Peyer's patch (tissue), 4 donors: ENCODE measurements at regions not wholly inside any gene's neighbourhood (a gene's known extent, or its start where the extent isn't known, plus 50 kb on each side); places are given as distances from the start of the nearest gene placed in this dataset.

Experiments
- DNase-seq, 3 donors: peaks; one replicate each; pipeline ENCODE4 v3.0.0-alpha.2; 2017 to 2019
- H3K27ac ChIP-seq, 4 donors: fragments of 200-600 bp; sonication (generic); one replicate each; pipeline ENCODE4 v1.5.1; 2016 to 2019
- H3K27me3 ChIP-seq, 2 donors: fragments of 200-600 bp; sonication (generic); one replicate each; pipeline ENCODE4 v1.5.1; 2019
- H3K36me3 ChIP-seq, 3 donors: fragments of 200-600 bp; sonication (generic); one replicate each; pipeline ENCODE4 v1.5.1; 2016 to 2019
- H3K4me1 ChIP-seq, 4 donors: fragments of 200-600 bp; sonication (generic); one replicate each; pipeline ENCODE4 v1.5.1; 2016 to 2019
- H3K4me3 ChIP-seq, 4 donors: fragments of 200-600 bp; sonication (generic); 1 replicate in 3 of 4; 2 replicates in 1 of 4; pipeline ENCODE4 v1.5.1; 2016 to 2019; ENCODE audit warnings: mild to moderate bottlenecking in 1 of 4
- H3K9me3 ChIP-seq, 4 donors: fragments of 200-600 bp; sonication (generic); one replicate each; pipeline ENCODE4 v1.5.1; 2016 to 2019; ENCODE audit warnings: mild to moderate bottlenecking in 1 of 4
- CTCF ChIP-seq, 6 experiments: fragments of 450-650 bp in 4 of 6; fragments of 200-600 bp in 2 of 6; sonication (generic) in 1 of 6; IDR thresholded peaks; one replicate each; pipeline ENCODE4 v1.5.1; 2017 to 2019; ENCODE audit warnings: antibody characterized with exemption in 6 of 6, mild to moderate bottlenecking in 3 of 6, moderate library complexity in 1 of 6
- POLR2A ChIP-seq, 2 donors: fragments of 450-650 bp; IDR thresholded peaks; one replicate each; pipeline ENCODE4 v1.5.1; 2017; ENCODE audit warnings: antibody characterized with exemption in 2 of 2, mild to moderate bottlenecking in 2 of 2, moderate library complexity in 2 of 2

- no peaks in the 10 kb centered on the region for H3K36me3 ChIP-seq
- H3K4me1 ChIP-seq = no peaks in the 10 kb centered on the region
- no peak overlapping the region for H3K4me3 ChIP-seq
- H3K27me3 ChIP-seq = no peaks in the 10 kb centered on the region
- no peaks in the 10 kb centered on the region for H3K9me3 ChIP-seq
- no peak overlapping the region for H3K27ac ChIP-seq
- no peak for DNase-seq
- TF ChIP-seq CTCF (IDR thresholded peaks at IDR 0.05) (no peak), POLR2A (IDR thresholded peaks at IDR 0.05) (no peak)
Observed at GRCh38 chr16:54867302-54867832, 63.3 kb upstream of the IRX5 start.

- no peaks in the 10 kb centered on the region for H3K36me3 ChIP-seq
- H3K9me3 ChIP-seq = no peaks in the 10 kb centered on the region
- H3K27ac ChIP-seq = no peak overlapping the region
- no peak overlapping the region for H3K4me3 ChIP-seq
- no peak for DNase-seq
- TF ChIP-seq CTCF (IDR thresholded peaks at IDR 0.05) = no peak
- TF ChIP-seq POLR2A (IDR thresholded peaks at IDR 0.05) = no peak
- no peaks in the 10 kb centered on the region for H3K27me3 ChIP-seq
- H3K4me1 ChIP-seq = no peaks in the 10 kb centered on the region
Observed at GRCh38 chr16:54862529-54862928, 68.1 kb upstream of the IRX5 start.

GRCh38 chr16:54856871-54857270, 73.8 kb upstream of the IRX5 start:
- no peak for TF ChIP-seq CTCF (IDR thresholded peaks at IDR 0.05)
- no peak for TF ChIP-seq POLR2A (IDR thresholded peaks at IDR 0.05)
- H3K9me3 ChIP-seq = no peaks in the 10 kb centered on the region
- H3K4me3 ChIP-seq = no peak overlapping the region
- H3K27me3 ChIP-seq = no peaks in the 10 kb centered on the region
- DNase-seq = no peak
- no peak overlapping the region for H3K27ac ChIP-seq
- H3K4me1 ChIP-seq = no peaks in the 10 kb centered on the region
- no peaks in the 10 kb centered on the region for H3K36me3 ChIP-seq

GRCh38 chr16:54847609-54848008, 83.1 kb upstream of the IRX5 start:
- no peaks in the 10 kb centered on the region for H3K36me3 ChIP-seq
- DNase-seq = no peak
- TF ChIP-seq CTCF (IDR thresholded peaks at IDR 0.05) (no peak), POLR2A (IDR thresholded peaks at IDR 0.05) (no peak)
- no peaks in the 10 kb centered on the region for H3K27me3 ChIP-seq
- H3K4me1 ChIP-seq = no peaks in the 10 kb centered on the region
- no peak overlapping the region for H3K27ac ChIP-seq
- H3K9me3 ChIP-seq = no peaks in the 10 kb centered on the region
- H3K4me3 ChIP-seq = no peak overlapping the region

- no peaks in the 10 kb centered on the region for H3K4me1 ChIP-seq
- no peak overlapping the region for H3K27ac ChIP-seq
- H3K27me3 ChIP-seq = no peaks in the 10 kb centered on the region
- no peaks in the 10 kb centered on the region for H3K36me3 ChIP-seq
- TF ChIP-seq CTCF (IDR thresholded peaks at IDR 0.05) (no peak), POLR2A (IDR thresholded peaks at IDR 0.05) (no peak)
- no peak overlapping the region for H3K4me3 ChIP-seq
- H3K9me3 ChIP-seq = no peaks in the 10 kb centered on the region
- no peak for DNase-seq
Observed at GRCh38 chr16:54847207-54847606, 83.5 kb upstream of the IRX5 start.

GRCh38 chr16:54846766-54847165, 83.9 kb upstream of the IRX5 start:
- Histone ChIP-seq H3K27ac (no peak overlapping the region), H3K36me3 (no peaks in the 10 kb centered on the region), H3K4me3 (no peak overlapping the region), H3K27me3 (no peaks in the 10 kb centered on the region), H3K4me1 (no peaks in the 10 kb centered on the region), H3K9me3 (no peaks in the 10 kb centered on the region)
- DNase-seq = no peak
- no peak for TF ChIP-seq POLR2A (IDR thresholded peaks at IDR 0.05)
- no peak for TF ChIP-seq CTCF (IDR thresholded peaks at IDR 0.05)
